ENCODE measurements at regions not wholly inside any gene's neighbourhood (a gene's known extent, or its start where the extent isn't known, plus 50 kb on each side); places are given as distances from the start of the nearest gene placed in this dataset.

GRCh38 chr18:43682196-43682595, 404.9 kb upstream of the SYT4 start:
- TF ChIP-seq CTCF (IDR thresholded peaks at IDR 0.05), result no peak
- Histone ChIP-seq H3K27me3 (no peaks in the 10 kb centered on the region), H3K9me3 (no peaks in the 10 kb centered on the region), H3K27ac (no peak overlapping the region), H3K4me3 (no peak overlapping the region), H3K36me3 (no peaks in the 10 kb centered on the region), H3K4me1 (no peaks in the 10 kb centered on the region)
- intact Hi-C loops (cut with DNase I), result no loop called here
- DNase-seq (no peak), ATAC-seq (no peak)

GRCh38 chr18:43686709-43687108, 409.4 kb upstream of the SYT4 start:
- intact Hi-C loops (cut with DNase I), result no loop called here
- no peaks in the 10 kb centered on the region for H3K27me3 ChIP-seq
- H3K27ac ChIP-seq, result no peak overlapping the region
- H3K4me3 ChIP-seq, result no peak overlapping the region
- H3K36me3 ChIP-seq, result no peaks in the 10 kb centered on the region
- ATAC-seq (no peak), DNase-seq (no peak)
- no peak for TF ChIP-seq CTCF (IDR thresholded peaks at IDR 0.05)
- no peaks in the 10 kb centered on the region for H3K9me3 ChIP-seq
- no peaks in the 10 kb centered on the region for H3K4me1 ChIP-seq

- Histone ChIP-seq H3K27me3 (no peaks in the 10 kb centered on the region), H3K4me1 (no peaks in the 10 kb centered on the region), H3K9me3 (no peaks in the 10 kb centered on the region), H3K36me3 (no peaks in the 10 kb centered on the region), H3K27ac (no peak overlapping the region), H3K4me3 (no peak overlapping the region)
- ATAC-seq (no peak), DNase-seq (no peak)
- intact Hi-C loops (cut with DNase I), result no loop called here
- TF ChIP-seq CTCF (IDR thresholded peaks at IDR 0.05), result no peak
Observed at GRCh38 chr18:43692099-43692690, 414.9 kb upstream of the SYT4 start.

- ATAC-seq (no peak), DNase-seq (no peak)
- Histone ChIP-seq H3K4me1 (no peaks in the 10 kb centered on the region), H3K36me3 (no peaks in the 10 kb centered on the region), H3K9me3 (no peaks in the 10 kb centered on the region), H3K27ac (no peak overlapping the region), H3K4me3 (no peak overlapping the region), H3K27me3 (no peaks in the 10 kb centered on the region)
- no peak for TF ChIP-seq CTCF (IDR thresholded peaks at IDR 0.05)
- intact Hi-C loops (cut with DNase I), result no loop called here
Observed at GRCh38 chr18:43702399-43702798, 425.1 kb upstream of the SYT4 start.

GRCh38 chr18:43703050-43703449, 425.8 kb upstream of the SYT4 start:
- no peaks in the 10 kb centered on the region for H3K9me3 ChIP-seq
- TF ChIP-seq CTCF (IDR thresholded peaks at IDR 0.05), result no peak
- ATAC-seq, result no peak
- H3K4me3 ChIP-seq, result no peak overlapping the region
- H3K27ac ChIP-seq, result no peak overlapping the region
- DNase-seq, result no peak
- H3K4me1 ChIP-seq, result no peaks in the 10 kb centered on the region
- H3K27me3 ChIP-seq, result no peaks in the 10 kb centered on the region
- intact Hi-C loops (cut with DNase I), result no loop called here
- no peaks in the 10 kb centered on the region for H3K36me3 ChIP-seq

DNA sequence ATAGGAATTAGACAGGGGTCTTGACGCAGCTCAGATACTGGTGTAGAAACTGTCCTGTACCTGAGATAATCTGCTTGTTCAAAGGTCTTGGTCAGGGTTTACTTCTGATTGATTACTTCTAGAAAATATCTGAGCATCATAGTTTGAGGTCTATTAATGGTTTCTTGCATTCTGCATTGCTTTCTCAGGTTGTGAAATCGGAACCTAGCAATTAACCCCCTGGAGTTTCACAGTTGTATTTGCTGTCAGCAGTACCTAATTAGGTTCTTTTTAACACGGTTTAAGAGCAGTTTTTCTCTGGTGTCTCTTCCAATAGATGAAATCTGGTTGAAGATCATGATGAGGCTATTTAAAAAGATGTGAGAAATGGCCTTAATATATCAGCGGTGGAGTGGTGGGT, 428.6 kb upstream of the SYT4 start:
- intact Hi-C loops (cut with DNase I), result no loop called here
- no peak for ATAC-seq

More for the DNA sequence above, 428.6 kb upstream of the SYT4 start:
- no peaks in the 10 kb centered on the region for H3K27me3 ChIP-seq
- no peak for TF ChIP-seq CTCF (IDR thresholded peaks at IDR 0.05)
- no peak for DNase-seq
- no peaks in the 10 kb centered on the region for H3K4me1 ChIP-seq
- H3K4me3 ChIP-seq, result no peak overlapping the region
- no peak overlapping the region for H3K27ac ChIP-seq
- no peaks in the 10 kb centered on the region for H3K36me3 ChIP-seq
- no peaks in the 10 kb centered on the region for H3K9me3 ChIP-seq

Data from upper lobe of right lung (tissue), 1 donor.